Loucy (cell line): ENCODE measurements at regions not wholly inside any gene's neighbourhood (a gene's known extent, or its start where the extent isn't known, plus 50 kb on each side); places are given as distances from the start of the nearest gene placed in this dataset.
"Not testable (repeated sequence)": the region's sequence is repeated elsewhere in the genome, so short reads cannot be mapped to it uniquely, and the experiment has no call there.

ENCODE experiments used
- H2AFZ ChIP-seq: fragments of 200-600 bp; sonication (generic); 2 replicates; pipeline ENCODE4 v1.6.0; 2016; ENCODE audit warnings: antibody characterized with exemption, mild to moderate bottlenecking, low read length, moderate library complexity
- H3F3A ChIP-seq: fragments of 200-600 bp; 2 replicates; pipeline ENCODE4 v1.6.0; 2016; ENCODE audit warnings: antibody characterized with exemption, low read depth, mild to moderate bottlenecking
- H3K27me3 ChIP-seq: fragments of 200-600 bp; sonication (generic); 2 replicates; pipeline ENCODE4 v1.6.1; 2014; ENCODE audit warnings: low read length, mild to moderate bottlenecking; ENCODE audit not compliant: insufficient read depth, poor library complexity, severe bottlenecking
- H3K36me3 ChIP-seq: fragments of 200-600 bp; sonication (generic); 2 replicates; pipeline ENCODE4 v1.6.1; 2016; ENCODE audit warnings: low read length; ENCODE audit not compliant: insufficient read depth
- H3K4me1 ChIP-seq: fragments of 200-600 bp; sonication (generic); 2 replicates; pipeline ENCODE4 v1.5.1; 2014; ENCODE audit warnings: low read length, mild to moderate bottlenecking; ENCODE audit not compliant: insufficient read depth, poor library complexity, severe bottlenecking
- H3K4me2 ChIP-seq: fragments of 200-600 bp; sonication (generic); 2 replicates; pipeline ENCODE4 v1.6.0; 2014; ENCODE audit warnings: antibody characterized with exemption, low read length, low read depth, mild to moderate bottlenecking; ENCODE audit not compliant: poor library complexity, severe bottlenecking
- H3K4me3 ChIP-seq: fragments of 200-600 bp; sonication (generic); 2 replicates; pipeline ENCODE4 v1.5.1; 2014; ENCODE audit warnings: low read length, mild to moderate bottlenecking, mixed read lengths; ENCODE audit not compliant: poor library complexity, severe bottlenecking
- H3K79me2 ChIP-seq: fragments of 200-600 bp; sonication (generic); 2 replicates; pipeline ENCODE4 v1.6.1; 2014; ENCODE audit warnings: low read length; ENCODE audit not compliant: insufficient read depth
- H3K9ac ChIP-seq: fragments of 200-600 bp; sonication (generic); 2 replicates; pipeline ENCODE4 v1.6.0; 2014; ENCODE audit warnings: mild to moderate bottlenecking, low read depth, low read length, moderate library complexity; ENCODE audit not compliant: poor library complexity, severe bottlenecking
- H3K9me2 ChIP-seq: fragments of 200-600 bp; sonication (generic); replicated peaks from 2 replicates; pipeline ENCODE4 v1.6.1; 2016; ENCODE audit warnings: low read depth, low read length, mixed read lengths
- H3K9me3 ChIP-seq: fragments of 200-600 bp; sonication (generic); 2 replicates; pipeline ENCODE4 v1.6.1; 2014; ENCODE audit warnings: mild to moderate bottlenecking, antibody characterized with exemption, low read length, low read depth; ENCODE audit not compliant: insufficient read depth
- H4K20me1 ChIP-seq: fragments of 200-600 bp; sonication (generic); 2 replicates; pipeline ENCODE4 v1.6.0; 2014; ENCODE audit warnings: antibody characterized with exemption, low read length, mild to moderate bottlenecking; ENCODE audit not compliant: insufficient read depth, poor library complexity, severe bottlenecking
- EZH2phosphoT487 ChIP-seq: fragments of 200-600 bp; IDR thresholded peaks from 2 replicates; pipeline ENCODE4 v1.6.1; 2018; ENCODE audit warnings: antibody characterized with exemption, mild to moderate bottlenecking, moderate library complexity, borderline replicate concordance
- TF ChIP-seq, protein P1 (sequence below): fragments of 200-600 bp; sonication (generic); conservative IDR thresholded peaks from 2 replicates; pipeline ENCODE4 v1.5.1; 2014; ENCODE audit warnings: mild to moderate bottlenecking, antibody characterized with exemption, low read length

- H2AFZ ChIP-seq: no peak overlapping the region
- no peaks in the 10 kb centered on the region for H3K36me3 ChIP-seq
- no peaks in the 10 kb centered on the region for H3K9me2 ChIP-seq
- H3K9me3 ChIP-seq: no peaks in the 10 kb centered on the region
- TF ChIP-seq, protein P1, sequence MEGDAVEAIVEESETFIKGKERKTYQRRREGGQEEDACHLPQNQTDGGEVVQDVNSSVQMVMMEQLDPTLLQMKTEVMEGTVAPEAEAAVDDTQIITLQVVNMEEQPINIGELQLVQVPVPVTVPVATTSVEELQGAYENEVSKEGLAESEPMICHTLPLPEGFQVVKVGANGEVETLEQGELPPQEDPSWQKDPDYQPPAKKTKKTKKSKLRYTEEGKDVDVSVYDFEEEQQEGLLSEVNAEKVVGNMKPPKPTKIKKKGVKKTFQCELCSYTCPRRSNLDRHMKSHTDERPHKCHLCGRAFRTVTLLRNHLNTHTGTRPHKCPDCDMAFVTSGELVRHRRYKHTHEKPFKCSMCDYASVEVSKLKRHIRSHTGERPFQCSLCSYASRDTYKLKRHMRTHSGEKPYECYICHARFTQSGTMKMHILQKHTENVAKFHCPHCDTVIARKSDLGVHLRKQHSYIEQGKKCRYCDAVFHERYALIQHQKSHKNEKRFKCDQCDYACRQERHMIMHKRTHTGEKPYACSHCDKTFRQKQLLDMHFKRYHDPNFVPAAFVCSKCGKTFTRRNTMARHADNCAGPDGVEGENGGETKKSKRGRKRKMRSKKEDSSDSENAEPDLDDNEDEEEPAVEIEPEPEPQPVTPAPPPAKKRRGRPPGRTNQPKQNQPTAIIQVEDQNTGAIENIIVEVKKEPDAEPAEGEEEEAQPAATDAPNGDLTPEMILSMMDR: no peak
- TF ChIP-seq EZH2phosphoT487: no peak
- no peak overlapping the region for H3K4me3 ChIP-seq
- no peaks in the 10 kb centered on the region for H3K4me1 ChIP-seq
- H3K4me2 ChIP-seq: no peak overlapping the region
- H3K9ac ChIP-seq: no peak overlapping the region
- no peaks in the 10 kb centered on the region for H3K79me2 ChIP-seq
- H4K20me1 ChIP-seq: no peaks in the 10 kb centered on the region
- no peaks in the 10 kb centered on the region for H3K27me3 ChIP-seq
- H3F3A ChIP-seq: no peaks in the 10 kb centered on the region
Measured at GRCh38 chr1:191520345-191520744, 637.9 kb upstream of the RGS18 start.

DNA sequence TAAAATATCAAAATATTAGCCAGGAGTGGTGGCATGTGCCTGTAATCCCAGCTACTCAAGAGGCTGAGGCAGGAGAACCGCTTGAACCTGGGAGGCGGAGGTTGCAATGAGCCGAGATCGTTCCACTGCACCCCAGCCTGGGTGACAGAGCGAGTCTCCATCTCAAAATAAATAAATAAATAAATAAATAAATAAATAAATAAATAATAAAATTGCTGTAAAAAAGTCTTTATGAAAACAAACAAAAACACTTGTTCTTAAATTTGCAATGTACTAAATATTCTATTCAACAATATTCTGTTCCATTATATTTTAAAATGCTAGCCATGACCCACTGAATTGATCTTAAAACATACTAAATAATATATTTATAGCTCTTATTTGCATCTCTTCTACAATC, 632.3 kb upstream of the RGS18 start:
- not testable (repeated sequence) for H3K27me3 ChIP-seq, H3K9ac ChIP-seq, H3K9me3 ChIP-seq, H3K4me2 ChIP-seq, H2AFZ ChIP-seq, H3K4me3 ChIP-seq, H3K79me2 ChIP-seq, H3K36me3 ChIP-seq, H3K9me2 ChIP-seq, H4K20me1 ChIP-seq, H3K4me1 ChIP-seq, H3F3A ChIP-seq

- H2AFZ ChIP-seq: no peak overlapping the region
- H4K20me1 ChIP-seq: no peaks in the 10 kb centered on the region
- H3K4me2 ChIP-seq: no peak overlapping the region
- TF ChIP-seq, protein P1: no peak
- no peak for TF ChIP-seq EZH2phosphoT487
- H3K9ac ChIP-seq: no peak overlapping the region
- no peaks in the 10 kb centered on the region for H3K79me2 ChIP-seq
- no peaks in the 10 kb centered on the region for H3K9me3 ChIP-seq
- no peaks in the 10 kb centered on the region for H3K27me3 ChIP-seq
- no peaks in the 10 kb centered on the region for H3K9me2 ChIP-seq
- H3K36me3 ChIP-seq: no peaks in the 10 kb centered on the region
- no peaks in the 10 kb centered on the region for H3K4me1 ChIP-seq
- H3F3A ChIP-seq: no peaks in the 10 kb centered on the region
- no peak overlapping the region for H3K4me3 ChIP-seq
Measured at GRCh38 chr1:191528275-191528674, 630.0 kb upstream of the RGS18 start.

DNA sequence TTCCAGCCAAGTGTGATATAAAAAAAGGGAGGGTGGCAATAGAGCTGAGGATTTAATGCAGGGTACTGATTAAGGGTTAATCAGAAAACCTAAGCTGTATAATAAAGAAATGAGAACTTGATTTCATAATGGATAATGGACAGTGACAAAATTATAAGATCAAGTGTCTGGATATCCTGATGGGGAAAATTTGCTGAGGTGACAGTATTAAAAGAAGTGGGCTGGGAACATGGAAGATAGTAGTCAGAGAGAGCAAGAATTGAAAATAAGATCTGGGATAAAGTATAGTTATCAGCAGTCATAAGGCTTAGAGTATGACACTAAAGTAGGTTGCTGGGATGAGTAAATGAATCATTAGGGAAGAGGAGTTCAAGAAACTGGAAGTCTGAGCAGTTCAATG, 627.3 kb upstream of the RGS18 start:
- Histone ChIP-seq H3K4me3 (no peak overlapping the region), H3K9me2 (no peaks in the 10 kb centered on the region), H3K4me1 (no peaks in the 10 kb centered on the region), H3K36me3 (no peaks in the 10 kb centered on the region), H3K79me2 (no peaks in the 10 kb centered on the region), H3K27me3 (no peaks in the 10 kb centered on the region), H3F3A (no peaks in the 10 kb centered on the region), H3K9ac (no peak overlapping the region), H2AFZ (no peak overlapping the region), H3K9me3 (no peaks in the 10 kb centered on the region), H3K4me2 (no peak overlapping the region), H4K20me1 (no peaks in the 10 kb centered on the region)
- TF ChIP-seq EZH2phosphoT487: no peak
- TF ChIP-seq, protein P1: no peak
